Gastroesophageal sphincter (tissue), 3 donors: ENCODE measurements at regions not wholly inside any gene's neighbourhood (a gene's known extent, or its start where the extent isn't known, plus 50 kb on each side); places are given as distances from the start of the nearest gene placed in this dataset.
"Not testable (repeated sequence)": the region's sequence is repeated elsewhere in the genome, so short reads cannot be mapped to it uniquely, and the experiment has no call there.

ENCODE experiments used
- POLR2A ChIP-seq, 2 donors: fragments of 450-650 bp; IDR thresholded peaks; one replicate each; pipeline ENCODE4 v1.6.1; 2017; ENCODE audit warnings: antibody characterized with exemption in 2 of 2, mild to moderate bottlenecking in 2 of 2, moderate library complexity in 1 of 2
- TF ChIP-seq, protein P1 (sequence below), 4 experiments: fragments of 200-600 bp in 2 of 4; fragments of 450-650 bp in 2 of 4; sonication (generic) in 1 of 4; IDR thresholded peaks; one replicate each; pipeline ENCODE4 v1.5.1; 2017 to 2019; ENCODE audit warnings: antibody characterized with exemption in 4 of 4, mild to moderate bottlenecking in 2 of 4, moderate library complexity in 2 of 4

- not testable (repeated sequence) for TF ChIP-seq POLR2A (IDR thresholded peaks at IDR 0.05)
- TF ChIP-seq, protein P1, sequence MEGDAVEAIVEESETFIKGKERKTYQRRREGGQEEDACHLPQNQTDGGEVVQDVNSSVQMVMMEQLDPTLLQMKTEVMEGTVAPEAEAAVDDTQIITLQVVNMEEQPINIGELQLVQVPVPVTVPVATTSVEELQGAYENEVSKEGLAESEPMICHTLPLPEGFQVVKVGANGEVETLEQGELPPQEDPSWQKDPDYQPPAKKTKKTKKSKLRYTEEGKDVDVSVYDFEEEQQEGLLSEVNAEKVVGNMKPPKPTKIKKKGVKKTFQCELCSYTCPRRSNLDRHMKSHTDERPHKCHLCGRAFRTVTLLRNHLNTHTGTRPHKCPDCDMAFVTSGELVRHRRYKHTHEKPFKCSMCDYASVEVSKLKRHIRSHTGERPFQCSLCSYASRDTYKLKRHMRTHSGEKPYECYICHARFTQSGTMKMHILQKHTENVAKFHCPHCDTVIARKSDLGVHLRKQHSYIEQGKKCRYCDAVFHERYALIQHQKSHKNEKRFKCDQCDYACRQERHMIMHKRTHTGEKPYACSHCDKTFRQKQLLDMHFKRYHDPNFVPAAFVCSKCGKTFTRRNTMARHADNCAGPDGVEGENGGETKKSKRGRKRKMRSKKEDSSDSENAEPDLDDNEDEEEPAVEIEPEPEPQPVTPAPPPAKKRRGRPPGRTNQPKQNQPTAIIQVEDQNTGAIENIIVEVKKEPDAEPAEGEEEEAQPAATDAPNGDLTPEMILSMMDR (IDR thresholded peaks at IDR 0.05) = not testable (repeated sequence)
Observed at GRCh38 chr1:144076646-144077045, 104.9 kb upstream of the FAM72C start.
